ENCODE measurements at regions not wholly inside any gene's neighbourhood (a gene's known extent, or its start where the extent isn't known, plus 50 kb on each side); places are given as distances from the start of the nearest gene placed in this dataset.
"Not testable (repeated sequence)": the region's sequence is repeated elsewhere in the genome, so short reads cannot be mapped to it uniquely, and the experiment has no call there.

DNA sequence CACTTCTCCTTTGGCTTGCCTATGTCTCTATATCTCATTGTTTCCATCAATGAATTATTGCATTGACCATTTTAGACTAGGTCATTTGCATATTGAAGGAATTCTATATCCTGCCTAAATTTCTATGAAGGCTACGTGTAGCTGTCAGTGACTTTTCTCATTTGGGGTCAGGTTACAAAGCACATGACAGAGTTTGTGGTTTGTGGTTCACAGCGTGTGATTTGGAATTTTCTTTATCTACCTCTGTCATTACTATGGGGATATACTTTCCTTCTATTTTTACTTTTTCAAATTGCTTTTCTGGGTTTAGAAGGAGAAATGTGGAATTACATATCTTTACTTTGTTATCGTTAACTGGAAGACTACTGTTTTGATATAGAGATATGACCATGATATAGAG lies 317.3 kb upstream of the CFAP20DC start:
- DNase-seq (ENCODE audit: low read depth in 1 of 2, low spot score in 1 of 2) = no peak

DNA sequence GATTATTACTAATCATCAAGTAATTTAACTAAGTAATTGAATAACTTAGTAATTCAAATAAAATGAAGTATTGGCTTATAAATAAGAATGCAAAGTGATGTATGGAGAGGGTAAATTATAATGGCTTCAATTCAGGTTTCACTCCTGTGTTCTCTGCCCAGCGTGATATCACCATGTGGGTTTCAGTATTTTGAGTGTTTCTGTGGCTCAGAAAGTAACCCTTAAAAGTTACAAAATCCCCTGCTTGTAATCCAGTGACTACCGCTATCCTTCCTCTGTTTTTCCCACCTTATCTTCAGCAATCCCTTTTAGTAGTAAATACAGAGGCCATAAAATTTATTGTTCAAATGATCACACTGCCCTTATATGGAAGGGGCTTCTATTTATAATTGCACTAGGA lies 316.4 kb upstream of the CFAP20DC start:
- DNase-seq (ENCODE audit: low read depth in 1 of 2, low spot score in 1 of 2) = no peak

DNA sequence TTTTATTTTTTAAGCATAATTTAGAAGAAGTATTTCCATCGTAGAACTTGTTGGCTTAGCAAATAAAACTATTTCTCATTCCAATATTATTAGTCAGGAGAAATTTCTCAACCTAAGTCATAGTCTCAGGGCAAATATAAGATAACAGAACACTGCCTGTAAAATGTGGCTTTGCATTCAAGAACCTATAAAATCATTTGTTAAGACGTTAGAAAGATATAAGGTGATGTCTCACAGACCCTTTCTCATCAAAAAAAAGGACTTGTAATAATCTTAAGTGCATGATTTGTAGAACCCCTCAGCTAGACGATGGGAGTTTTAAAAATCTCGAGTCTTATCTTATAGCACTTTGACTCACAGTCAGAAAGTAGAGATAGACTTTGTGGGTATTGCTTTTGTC lies 314.7 kb upstream of the CFAP20DC start:
- no peak for DNase-seq (ENCODE audit: low read depth in 1 of 2, low spot score in 1 of 2)

DNA sequence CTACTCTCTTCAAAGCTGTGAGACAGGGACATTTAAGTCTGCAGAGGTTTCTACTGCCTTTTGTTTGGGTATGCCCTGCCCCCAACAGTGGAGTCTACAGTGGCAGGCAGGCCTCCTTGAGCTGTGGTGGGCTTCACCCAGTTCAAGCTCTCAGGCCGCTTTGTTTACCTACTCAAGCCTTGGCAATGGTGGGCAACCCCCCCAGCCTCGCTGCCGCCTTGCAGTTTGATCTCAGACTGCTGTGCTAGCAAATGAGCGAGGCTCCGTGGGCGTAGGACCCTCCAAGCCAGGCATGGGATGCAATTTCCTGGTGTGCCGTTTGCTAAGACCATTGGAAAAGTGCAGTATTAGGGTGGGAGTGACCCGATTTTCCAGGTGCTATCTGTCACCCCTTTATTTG lies 310.5 kb upstream of the CFAP20DC start:
- not testable (repeated sequence) for DNase-seq (ENCODE audit: low read depth in 1 of 2, low spot score in 1 of 2)

DNA sequence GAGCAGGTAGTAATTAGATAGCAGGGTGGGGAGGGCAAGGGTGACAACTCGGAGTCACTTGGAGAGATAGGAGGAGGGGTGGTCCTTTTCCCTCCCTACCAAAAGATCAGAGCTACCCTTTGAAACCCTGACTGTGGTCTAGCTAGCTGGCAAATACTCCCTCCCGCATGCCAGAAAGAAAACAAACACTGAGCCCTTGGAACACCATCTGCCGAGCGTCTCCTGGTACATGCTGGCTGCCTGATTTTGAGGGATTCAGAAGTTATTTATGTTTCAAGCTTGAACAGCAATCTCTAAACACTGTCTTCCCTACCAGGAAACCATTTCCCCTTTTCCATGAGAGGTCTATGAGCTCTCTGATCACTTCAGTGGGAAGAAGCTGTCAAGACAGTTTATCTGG lies 291.6 kb upstream of the CFAP20DC start:
- no peak for DNase-seq (ENCODE audit: low read depth in 1 of 2, low spot score in 1 of 2)

DNA sequence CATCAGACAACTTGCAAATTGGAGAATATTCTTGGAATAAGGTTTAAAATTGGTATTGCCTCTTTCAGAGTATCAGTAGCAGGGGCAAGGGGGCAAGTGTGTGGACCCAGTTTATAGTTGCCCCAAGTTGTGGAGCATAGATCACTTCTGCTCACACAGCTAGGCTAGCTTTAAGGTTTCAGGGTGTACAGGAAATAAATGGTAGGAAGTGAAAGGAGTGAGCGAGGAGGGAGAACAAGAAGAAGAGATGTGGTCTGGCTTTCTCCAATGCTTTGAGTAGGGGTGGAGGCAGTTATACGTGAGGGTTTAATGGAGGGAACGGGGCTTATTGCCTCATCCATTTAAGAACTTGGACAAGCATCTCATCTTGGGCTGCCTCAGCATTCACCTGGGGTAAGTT lies 290.0 kb upstream of the CFAP20DC start:
- DNase-seq (ENCODE audit: low read depth in 1 of 2, low spot score in 1 of 2) = no peak

DNA sequence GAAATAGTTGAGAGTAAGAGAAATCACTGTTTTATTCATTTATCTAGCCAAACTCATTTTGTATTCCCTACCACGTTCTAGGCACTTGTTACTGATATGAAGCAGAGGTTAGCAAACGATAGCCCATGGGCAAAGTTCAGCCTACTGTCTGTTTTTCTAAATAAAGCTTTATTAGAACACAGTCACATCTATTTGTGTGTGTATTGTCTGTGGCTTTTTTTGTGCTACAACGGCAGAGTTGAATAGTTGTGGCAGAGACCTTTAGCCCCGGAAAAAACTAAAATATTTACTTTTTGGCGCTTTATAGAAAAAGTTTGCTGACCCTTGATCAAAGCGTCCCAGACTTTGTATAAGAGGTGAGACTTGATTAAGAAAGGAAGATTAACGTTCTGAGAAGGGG lies 289.1 kb upstream of the CFAP20DC start:
- no peak for DNase-seq (ENCODE audit: low read depth in 1 of 2, low spot score in 1 of 2)

DNA sequence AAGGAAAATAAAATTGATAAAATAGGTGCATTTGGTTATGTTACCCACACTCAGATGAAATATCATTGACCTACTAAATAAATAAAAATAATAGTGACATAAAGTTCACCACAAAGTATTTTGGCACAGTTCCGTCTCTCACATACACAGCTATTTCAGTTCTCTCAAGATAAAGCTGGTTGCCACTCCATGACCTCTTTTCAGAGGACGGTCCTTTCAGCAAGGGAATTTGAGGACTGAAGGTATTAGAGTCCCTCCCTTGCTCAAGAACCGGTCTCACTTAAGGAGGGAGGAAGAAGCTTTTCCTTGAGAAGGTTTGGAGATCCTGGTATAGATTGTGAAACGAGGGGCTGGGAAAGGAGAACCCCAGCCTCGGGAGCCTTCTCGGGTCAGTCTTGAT lies 285.5 kb upstream of the CFAP20DC start:
- DNase-seq (ENCODE audit: low read depth in 1 of 2, low spot score in 1 of 2) = no peak

DNA sequence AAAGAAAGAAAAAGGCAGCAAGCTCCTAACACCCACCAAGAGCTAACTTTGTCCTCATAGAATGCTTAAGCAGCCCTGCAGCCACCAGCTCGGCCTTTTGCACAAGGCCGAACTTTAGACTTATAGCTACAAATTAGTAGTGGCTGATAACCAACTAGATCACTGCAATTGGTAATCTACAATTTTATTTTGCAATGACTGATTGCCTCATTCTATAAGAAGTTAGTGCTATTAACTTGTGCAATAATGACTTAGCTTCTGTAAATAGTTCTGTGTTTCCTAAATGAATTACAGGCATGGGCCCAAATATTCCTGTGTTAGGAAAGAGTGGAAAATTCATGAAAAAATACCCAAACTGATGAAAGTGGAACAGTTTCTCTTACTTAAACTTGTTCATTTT lies 284.8 kb upstream of the CFAP20DC start:
- no peak for DNase-seq (ENCODE audit: low read depth in 1 of 2, low spot score in 1 of 2)

DNA sequence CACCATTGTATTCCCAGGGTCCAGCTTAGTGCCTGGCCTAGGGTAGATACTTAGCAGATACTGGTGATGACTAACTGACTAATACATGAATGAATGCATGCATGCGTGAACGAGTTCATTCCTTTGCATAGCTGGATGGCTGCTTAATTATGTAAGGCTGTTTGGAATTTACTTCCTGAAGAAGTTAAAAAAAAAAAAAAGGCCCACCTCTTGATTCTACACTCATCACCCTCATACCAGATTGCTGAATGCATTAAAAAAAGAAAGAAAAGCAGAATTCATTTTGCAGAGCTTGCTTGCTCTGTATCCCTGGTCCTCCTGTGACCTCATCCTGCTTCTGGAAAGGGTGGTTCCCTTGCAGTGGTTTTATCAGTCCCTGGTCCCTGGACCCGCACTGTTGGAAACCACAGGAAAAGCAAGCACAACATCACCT lies 277.6 kb upstream of the CFAP20DC start:
- no peak for DNase-seq (ENCODE audit: low read depth in 1 of 2, low spot score in 1 of 2)

DNA sequence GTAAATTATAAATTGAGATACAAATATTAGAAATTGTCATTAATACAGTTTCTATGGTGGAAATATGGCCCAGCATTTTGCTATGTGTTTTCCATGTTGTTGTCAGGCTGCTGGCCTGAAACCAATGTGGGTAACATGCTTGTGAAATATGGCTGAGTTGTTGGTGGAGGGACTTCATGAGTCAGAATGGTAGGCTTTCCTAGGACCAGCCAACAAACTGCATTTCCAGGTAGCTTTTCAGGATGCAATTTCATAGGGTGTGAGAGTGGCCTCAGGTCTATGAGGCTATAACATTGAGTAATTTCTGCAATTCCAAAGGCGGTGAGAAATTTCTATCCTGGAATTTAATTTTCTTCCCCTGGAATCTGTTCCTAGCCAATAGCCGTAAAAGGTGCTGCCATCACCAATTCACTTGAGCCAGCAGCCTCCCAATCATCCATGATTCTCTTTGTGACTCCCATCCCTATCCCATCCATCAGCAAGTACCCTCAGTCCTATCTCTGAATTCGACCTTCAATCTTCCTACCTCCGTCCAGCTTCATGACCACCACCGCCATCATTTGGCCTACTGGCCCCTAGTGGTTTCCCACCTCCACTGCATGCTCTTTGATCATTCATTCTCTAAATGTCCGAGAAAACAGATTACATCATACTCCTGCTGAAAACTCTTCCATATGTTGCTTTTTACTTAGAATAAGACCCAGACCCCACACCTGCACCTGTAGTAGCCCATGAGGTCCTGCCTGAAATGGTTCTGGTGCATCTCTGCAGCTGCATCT lies 276.6 kb upstream of the CFAP20DC start:
- no peak for DNase-seq (ENCODE audit: low read depth in 1 of 2, low spot score in 1 of 2)

DNA sequence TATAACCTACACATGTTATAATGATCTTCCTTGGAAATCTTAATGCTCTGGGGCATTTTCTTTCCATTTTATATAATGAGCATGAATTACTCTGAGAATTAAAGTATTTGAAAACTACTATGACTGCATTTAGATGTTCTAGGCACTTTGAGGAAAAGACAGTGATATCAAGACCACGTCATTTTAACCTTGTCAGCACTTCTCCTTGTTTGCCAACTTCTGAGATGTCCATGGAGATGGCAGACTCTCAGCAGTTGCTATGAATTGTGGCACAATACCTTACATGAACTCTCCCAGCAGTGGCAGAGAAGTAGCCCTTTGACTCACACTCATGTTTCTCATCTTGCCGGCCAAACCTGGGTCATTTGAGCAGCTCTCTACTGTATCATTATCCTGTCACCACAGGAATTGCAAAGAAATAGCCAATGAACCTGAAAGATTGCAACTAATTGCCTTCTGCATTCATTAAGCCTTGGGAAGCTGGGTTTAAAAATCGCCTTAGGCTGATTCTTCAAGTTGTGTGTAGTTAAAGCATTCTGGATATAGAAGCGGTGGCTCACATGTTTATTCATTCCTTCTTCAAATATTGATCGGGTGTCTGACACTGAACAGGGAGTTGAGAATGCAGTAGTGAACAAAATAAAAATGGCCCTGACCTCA lies 272.2 kb upstream of the CFAP20DC start:
- no peak for DNase-seq (ENCODE audit: low read depth in 1 of 2, low spot score in 1 of 2)

DNA sequence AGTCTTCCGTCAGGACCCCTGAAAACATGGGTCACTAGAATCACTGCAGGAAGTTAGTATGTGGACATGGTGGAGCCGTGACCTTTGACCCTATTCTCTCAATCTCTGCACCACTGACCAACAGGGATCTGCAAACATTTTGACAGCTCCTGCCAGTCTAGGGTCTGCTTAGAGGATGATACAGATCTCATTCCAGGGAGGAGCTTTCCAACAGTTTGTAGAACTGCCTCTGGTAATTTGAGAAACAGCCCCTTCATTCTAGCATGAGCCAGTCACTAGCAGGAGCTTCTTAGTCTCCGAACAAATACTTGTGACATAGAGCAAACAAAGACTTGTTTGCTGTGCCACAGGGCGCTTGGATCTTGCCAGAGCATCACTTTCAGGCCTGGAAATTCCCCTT lies 270.3 kb upstream of the CFAP20DC start:
- no peak for DNase-seq (ENCODE audit: low read depth in 1 of 2, low spot score in 1 of 2)

DNA sequence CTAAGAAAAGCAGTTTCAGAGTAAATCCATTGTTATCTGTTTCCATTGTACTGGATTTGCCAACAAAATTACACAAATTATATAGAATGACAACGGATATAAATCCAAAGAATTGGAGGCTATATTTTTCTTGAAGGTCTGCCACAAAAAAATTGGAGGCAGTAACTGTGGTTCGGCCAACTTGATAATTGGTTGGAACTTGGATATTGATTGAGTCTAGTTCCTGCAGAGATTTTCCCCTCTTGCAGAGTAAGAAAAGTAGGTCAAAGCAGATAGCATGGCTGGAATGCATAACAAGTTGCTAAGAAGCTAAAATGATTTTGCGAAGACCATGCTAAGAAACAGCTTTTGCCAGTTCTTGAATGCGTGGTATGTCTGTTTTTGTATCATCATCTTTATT lies 269.6 kb upstream of the CFAP20DC start:
- DNase-seq (ENCODE audit: low read depth in 1 of 2, low spot score in 1 of 2) = no peak

DNA sequence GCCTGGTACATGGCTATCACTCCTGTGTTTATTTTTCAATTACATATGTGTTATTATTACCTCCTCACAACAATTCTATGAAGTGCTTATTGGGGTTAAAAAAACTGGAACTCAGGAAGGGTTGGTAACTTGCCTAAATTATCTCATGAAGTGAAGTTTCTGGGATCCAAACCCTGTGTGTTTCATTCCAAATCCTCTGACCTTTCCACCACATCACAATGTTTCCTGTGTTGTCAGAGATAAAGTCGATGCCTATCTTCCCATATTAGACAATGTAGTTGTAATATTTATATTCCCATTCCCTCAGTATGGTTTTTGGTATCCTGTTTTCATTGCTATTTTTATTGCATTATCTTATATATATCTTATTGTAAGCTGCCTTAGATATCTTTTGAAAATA lies 269.1 kb upstream of the CFAP20DC start:
- DNase-seq (ENCODE audit: low read depth in 1 of 2, low spot score in 1 of 2) = no peak

DNA sequence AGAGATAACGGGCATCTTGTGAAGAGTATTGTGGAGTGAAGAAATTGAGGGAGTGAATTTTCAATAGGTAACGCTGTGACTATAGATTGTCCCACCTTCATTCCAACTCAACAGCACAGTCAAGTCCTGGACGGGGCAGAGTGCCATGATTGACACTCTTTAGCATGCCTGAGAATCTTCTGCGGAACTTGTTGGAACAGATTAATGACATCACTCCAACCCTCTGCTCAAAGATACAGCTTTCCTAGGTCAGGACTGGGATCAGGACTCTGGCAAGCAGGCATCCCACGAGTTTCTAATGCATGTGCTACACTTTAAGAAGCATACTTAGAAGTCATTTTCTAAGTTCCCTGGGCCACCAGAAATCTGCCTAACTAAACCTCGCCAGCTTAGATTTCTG lies 267.6 kb upstream of the CFAP20DC start:
- no peak for DNase-seq (ENCODE audit: low read depth in 1 of 2, low spot score in 1 of 2)

DNA sequence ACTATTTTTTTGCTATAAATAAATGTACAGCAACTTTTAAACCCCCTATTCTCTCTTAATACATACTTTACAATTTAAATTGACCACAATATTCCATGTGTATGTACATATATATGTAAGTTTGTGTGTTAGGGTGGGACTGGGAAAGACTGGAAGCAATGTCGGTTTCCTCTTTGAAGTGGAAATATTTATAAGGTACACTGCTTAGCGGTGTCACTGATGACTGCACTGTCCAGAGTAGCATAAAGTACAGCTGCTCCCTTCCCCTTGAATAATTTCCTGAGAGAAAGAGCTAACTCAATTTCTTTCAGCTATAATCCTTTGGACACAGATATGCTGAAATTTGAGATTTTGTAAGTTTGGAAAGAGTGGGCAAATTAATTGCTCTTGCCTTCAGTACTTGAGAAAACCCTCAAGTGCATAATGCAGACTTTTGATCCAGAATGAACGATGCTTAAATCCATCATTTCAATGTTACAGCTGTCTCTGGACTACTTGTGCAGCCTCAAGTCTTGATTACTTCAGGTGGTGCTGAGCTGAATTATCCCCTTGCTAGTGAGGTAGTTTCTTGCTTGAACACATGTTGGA lies 267.0 kb upstream of the CFAP20DC start:
- DNase-seq (ENCODE audit: low read depth in 1 of 2, low spot score in 1 of 2) = no peak

DNA sequence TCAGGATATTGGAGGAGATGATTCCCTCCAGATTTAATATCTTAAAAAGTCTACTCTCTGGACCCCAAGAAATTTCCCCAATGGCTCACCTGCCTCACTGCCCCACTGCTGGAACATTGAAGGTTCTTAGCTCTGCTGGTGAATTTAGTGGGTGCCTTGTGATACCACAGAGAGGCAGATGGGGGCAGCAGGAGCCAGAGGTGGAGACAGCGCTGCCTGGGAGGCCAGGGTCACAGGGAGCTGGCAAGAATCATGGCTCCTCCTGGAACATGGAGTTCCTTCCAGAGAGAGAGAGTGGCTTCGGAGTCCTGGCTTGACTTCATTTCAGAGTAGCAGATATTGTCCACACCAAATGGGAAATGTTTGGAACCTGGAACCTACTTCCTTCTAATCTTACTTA lies 263.5 kb upstream of the CFAP20DC start:
- DNase-seq (ENCODE audit: low read depth in 1 of 2, low spot score in 1 of 2) = peak in 1 of 2 donors; percentile 26

DNA sequence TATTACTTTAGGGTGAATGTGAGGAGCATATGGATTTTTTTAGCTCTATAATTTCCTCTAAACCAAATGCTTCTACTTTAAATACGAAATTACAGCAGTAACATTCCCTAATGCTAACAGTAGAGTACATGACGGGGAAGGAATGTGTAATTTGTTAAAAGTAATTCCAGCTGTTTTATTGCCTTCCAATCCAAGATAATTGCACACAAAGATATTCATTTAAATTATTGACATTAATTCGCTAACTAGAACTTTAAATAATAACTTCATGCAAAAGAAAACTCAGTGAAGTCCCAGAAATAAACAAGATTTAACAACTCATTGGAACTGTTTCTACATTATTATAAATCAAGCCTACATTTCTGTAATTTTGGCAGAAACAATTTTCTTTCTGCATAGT lies 261.4 kb upstream of the CFAP20DC start:
- no peak for DNase-seq (ENCODE audit: low read depth in 1 of 2, low spot score in 1 of 2)

DNA sequence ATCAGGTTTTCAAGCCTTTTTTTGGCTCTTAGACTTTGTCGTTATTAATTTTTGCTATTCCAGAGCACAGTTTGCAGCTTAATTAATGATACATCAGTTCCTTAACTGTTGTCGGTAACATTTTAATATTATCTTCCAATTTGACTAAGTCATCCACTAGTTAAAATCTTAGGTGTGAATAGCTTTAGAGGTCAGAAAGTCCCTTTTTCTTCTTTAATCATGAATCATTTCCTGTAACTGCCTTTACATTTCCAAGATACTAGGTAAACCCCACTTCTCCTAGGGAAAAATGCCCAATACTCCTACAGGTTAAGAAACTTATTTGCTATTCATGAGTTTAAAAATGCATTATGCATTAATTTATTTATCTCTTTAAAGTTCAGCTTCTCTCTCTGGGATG lies 260.9 kb upstream of the CFAP20DC start:
- DNase-seq (ENCODE audit: low read depth in 1 of 2, low spot score in 1 of 2) = no peak

DNA sequence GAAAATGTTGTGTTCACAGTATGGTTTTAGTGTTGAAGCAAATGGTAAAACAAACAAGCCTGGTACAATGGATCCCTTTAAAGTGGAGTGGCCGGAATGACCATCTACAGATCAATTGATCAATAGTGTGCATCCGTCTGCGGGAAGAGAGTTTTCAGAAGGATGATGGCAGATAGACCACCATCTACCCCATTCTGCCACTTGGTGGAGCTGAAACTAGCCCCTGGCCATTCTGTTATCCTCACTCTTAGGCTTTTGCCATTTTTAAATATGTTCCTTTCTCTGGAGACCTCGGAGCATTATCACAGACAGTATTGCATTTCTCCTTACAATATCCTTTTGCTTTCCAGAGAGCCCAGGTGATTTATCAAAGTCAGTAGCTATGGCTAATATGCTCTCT lies 258.9 kb upstream of the CFAP20DC start:
- DNase-seq (ENCODE audit: low read depth in 1 of 2, low spot score in 1 of 2) = no peak

DNA sequence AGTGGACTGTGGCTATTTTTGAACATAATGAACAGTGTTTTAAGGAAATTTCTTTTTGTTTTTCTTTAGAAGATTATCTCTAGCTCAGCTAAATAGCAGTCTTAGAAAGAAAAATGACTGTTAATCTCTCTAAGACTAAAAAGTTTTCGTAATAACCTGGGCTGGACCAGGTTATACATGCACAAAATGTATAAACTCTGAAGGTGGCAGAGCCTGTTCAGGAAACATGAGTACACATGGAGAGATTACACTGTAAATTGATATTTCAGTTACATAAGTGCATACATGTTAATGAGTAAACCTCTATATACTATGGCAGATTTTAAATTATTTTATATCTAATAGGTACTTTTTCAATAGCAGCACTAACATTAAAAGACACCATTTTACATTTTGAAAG lies 258.2 kb upstream of the CFAP20DC start:
- DNase-seq (ENCODE audit: low read depth in 1 of 2, low spot score in 1 of 2) = no peak

DNA sequence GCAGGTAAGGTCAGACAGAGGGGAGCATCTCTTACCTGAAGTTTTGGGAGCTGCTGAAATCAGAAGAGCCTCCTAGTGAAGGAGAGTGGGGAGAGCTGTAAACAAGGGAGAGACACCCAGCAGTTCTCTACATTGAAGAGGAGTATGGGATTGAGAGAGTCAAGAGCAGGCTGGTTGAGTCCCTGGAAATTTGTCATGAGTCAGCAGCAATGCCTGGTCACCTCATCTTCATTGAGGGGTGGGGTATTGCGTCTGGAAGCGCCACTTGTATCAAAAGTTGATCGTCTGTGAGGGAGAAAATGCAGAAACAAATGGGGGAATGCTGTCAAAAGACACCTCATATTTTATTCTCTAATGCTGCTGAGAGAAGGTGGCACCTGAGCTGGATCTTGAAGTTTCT lies 256.6 kb upstream of the CFAP20DC start:
- DNase-seq (ENCODE audit: low read depth in 1 of 2, low spot score in 1 of 2) = no peak
